ENCODE measurements at regions not wholly inside any gene's neighbourhood (a gene's known extent, or its start where the extent isn't known, plus 50 kb on each side); places are given as distances from the start of the nearest gene placed in this dataset.

GRCh38 chr2:192253692-192254091 lies 59.0 kb upstream of the TMEFF2 start:
- H3K4me3 ChIP-seq, result no peak overlapping the region
- TF ChIP-seq CTCF (IDR thresholded peaks at IDR 0.05), result no peak
- DNase-seq (ENCODE audit: low spot score), result no peak
- no peak overlapping the region for H3K27ac ChIP-seq

GRCh38 chr2:192250961-192251360 lies 56.2 kb upstream of the TMEFF2 start:
- no peak for DNase-seq (ENCODE audit: low spot score)
- Histone ChIP-seq H3K4me3 (no peak overlapping the region), H3K27ac (no peak overlapping the region)
- no peak for TF ChIP-seq CTCF (IDR thresholded peaks at IDR 0.05)

- DNase-seq (ENCODE audit: low spot score), result no peak
- Histone ChIP-seq H3K27ac (no peak overlapping the region), H3K4me3 (no peak overlapping the region)
- no peak for TF ChIP-seq CTCF (IDR thresholded peaks at IDR 0.05)
Observed at GRCh38 chr2:192247456-192247855, 52.7 kb upstream of the TMEFF2 start.

- no peak for TF ChIP-seq CTCF (IDR thresholded peaks at IDR 0.05)
- no peak for DNase-seq (ENCODE audit: low spot score)
- H3K27ac ChIP-seq, result no peak overlapping the region
- no peak overlapping the region for H3K4me3 ChIP-seq
Observed at GRCh38 chr2:192246297-192246696, 51.6 kb upstream of the TMEFF2 start.

GRCh38 chr2:192245329-192245728 lies 50.6 kb upstream of the TMEFF2 start:
- no peak overlapping the region for H3K4me3 ChIP-seq
- DNase-seq (ENCODE audit: low spot score), result no peak
- no peak for TF ChIP-seq CTCF (IDR thresholded peaks at IDR 0.05)

More at GRCh38 chr2:192245329-192245728, 50.6 kb upstream of the TMEFF2 start:
- no peak overlapping the region for H3K27ac ChIP-seq
